ENCODE measurements at regions not wholly inside any gene's neighbourhood (a gene's known extent, or its start where the extent isn't known, plus 50 kb on each side); places are given as distances from the start of the nearest gene placed in this dataset.
"Not testable (repeated sequence)": the region's sequence is repeated elsewhere in the genome, so short reads cannot be mapped to it uniquely, and the experiment has no call there.

DNA sequence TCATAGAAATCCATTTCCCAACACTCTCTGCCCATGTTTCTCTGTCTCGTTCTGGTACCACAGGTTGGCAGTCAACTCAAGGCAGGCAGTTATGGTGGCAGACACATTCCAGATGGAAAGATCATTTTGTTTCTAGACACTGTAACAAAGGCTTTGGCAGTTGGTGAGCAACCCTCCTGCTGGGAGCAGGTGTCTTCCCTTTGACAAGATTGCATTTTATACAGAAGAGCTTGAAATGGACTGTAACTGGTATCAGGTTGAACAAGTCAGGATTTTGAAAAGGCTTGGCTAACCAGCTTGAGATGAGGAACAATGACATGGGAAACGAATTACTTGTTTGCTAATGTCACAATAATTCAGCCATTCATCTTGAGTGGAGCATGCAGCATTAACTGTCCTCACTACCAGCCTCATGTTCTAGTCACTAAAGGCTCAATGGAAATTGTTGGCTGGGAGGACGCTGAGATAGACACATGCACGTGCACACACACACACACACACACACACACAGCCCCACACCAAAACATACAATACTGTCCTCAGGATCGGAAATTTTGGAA is 170.0 kb downstream of the SEMA6D start:
- no peak for DNase-seq

DNA sequence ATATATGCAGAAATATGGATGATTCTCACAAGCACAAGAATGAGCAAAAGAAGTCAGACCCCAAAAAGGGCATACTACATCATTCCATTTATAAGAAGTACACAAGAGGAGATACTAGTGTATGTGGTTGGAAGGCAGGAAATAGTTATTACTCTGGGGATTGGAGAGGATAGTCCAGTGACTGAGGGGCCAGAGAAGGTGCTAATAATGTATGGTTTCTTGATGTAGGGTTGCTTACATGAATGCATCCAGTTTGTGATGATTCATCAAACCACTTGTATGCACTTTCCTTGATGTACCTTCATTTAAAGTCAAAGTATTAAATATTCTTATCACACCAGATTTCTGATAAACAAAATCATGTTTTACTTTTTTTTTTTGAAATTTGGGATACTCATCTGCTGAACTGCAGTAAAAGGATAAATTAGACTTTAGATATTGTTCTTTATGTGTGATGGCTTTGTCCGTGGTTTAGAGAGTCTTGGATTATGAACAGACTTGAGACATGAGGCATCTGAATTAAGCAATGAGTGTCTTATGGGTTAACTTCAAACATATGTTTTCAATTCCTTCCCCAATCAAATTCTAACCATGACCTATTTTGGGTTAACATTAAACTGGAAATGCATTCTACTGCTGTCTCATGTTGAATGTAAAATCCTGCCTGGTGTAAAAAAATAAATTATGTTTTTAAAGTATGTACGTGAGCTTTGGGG is 171.2 kb downstream of the SEMA6D start:
- no peak for DNase-seq

DNA sequence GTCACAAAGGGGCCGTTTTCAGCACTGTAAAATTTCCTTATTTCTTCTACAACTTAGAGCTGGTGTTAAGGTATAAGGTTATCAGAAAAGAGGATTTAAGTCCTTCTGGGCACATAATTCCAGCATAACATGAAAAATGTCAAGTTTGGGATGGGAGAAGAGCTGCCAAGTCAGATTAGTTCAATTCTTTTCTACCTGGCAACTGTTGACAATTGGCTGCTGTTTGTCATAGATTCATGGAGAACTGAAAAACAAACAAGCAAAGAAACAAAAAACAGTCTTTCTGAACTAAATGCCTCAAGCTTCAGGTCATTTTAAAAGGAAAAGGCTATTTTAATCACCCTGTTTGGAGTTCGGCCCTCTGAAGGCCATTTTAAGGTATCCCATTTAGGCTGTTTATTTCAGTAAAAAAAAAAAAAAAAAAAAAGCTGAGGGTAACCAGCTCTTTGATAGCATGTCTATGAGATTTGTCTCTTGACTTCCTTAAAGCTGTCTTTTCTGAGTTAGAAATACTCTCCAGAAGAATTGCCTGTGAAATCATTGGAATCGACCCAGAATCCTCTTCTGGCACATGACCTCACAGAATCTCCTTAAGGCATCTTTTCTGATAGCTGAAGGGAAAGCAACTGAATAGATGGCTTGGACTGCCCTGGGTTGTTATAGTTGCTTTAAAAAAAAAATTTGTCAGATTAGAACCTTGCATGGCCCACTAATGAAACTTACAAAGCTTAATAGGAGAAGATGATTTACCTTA is 173.3 kb downstream of the SEMA6D start:
- no peak for DNase-seq

DNA sequence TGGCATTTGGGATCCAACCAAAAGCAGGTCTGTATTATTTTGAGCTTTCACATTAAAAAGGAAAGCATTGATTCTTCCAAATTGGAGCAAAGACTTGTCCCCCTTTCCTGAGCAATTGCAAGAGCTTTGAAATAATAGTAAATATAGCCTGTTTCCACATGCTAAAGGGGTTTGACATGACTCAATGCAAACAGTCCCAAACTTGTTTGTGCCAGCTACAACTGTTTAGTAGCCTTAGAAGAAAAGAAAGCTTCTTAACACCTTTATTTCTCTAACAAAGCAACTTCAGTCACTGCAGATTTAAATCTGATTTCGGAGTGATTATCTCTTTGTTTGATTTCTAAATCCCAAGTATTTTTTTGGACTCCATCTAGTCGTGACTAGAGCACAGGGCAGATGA is 180.2 kb downstream of the SEMA6D start:
- no peak for DNase-seq

DNA sequence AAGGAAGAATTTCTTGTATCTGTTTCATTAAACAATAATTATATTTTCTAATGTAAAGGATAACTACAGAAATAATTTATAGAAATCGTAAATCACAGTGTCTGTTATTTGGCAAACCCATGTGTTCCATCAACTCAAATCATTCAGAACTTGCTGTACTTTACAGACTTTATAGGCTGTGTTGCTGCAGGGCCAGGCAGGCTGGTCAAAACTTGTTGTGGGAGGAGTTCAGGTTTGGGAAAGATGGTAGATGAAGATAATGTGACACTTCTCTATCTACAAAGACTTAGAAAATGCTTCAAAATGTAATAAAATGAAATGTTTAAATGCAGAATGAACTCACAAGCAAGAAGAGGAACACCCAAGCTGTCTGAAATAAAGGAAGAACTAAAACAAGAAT is 183.4 kb downstream of the SEMA6D start:
- DNase-seq = no peak

DNA sequence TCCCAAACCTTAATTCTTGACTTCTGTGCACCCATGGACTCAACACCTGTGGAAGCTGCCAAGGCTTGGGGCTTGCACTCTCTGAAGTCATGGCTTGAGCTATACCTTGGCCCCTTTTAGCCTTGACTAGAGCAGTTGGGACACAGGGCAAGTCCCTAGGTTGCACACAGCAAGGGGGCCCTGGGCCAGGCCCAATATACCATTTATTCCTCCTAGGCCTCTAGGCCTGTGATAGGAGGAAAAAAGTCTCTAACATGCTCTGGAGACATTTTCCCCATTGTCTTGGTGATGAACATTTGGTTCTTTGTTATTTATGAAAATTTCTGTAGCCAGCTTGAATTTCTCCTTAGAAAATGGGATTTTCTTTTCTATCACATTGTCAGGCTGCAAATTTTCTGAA is 186.1 kb downstream of the SEMA6D start:
- no peak for DNase-seq

DNA sequence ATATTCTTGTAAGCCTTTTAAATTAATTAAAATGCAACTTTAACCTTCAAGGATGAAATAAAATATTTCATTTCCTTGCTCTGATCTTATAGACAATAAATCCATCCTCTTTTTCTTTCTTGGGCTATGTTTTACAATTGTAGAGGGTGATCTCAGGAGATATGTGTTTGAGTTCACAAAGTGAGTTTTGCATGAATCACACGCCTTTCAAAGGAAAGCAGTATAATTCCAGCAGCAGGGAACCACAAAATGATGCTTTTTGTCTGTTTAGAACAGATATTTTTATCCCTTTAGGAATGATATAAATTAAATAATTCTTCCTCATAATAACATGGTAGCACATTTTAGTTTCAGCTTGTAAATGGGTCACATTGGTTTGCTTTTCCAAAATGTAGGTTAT is 191.2 kb downstream of the SEMA6D start:
- no peak for DNase-seq

DNA sequence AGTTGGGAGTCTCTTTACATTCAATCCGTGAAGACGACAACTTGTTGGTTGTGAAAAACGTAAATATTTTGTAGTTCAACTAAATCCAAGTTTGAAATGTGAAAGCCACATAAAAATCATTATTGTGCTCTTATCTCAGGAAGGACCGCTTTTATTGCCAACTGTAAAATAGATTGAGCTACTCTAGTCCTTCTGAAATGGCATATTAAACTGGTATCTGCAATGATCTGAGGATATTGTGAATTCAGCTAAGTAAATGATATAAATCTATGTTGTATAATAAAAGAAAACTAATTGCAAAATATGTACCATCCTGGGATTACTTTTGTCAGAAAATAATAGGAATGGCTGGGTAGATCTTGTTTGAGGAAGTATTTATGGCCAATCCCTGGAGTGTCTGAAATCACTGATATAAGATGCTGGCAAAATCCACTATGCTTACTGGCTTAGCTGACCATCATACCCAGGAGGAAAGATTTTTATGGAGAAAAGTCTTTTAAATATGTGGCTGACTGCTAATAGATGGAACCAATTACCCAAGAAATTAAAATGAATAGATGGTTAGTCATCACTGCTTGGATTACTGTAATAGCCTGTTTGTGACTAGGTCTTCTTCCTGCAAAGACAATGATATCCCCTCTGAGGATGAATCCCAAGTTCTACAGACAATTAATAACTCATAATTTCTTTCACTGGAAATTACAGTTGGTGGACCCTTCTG is 191.8 kb downstream of the SEMA6D start:
- DNase-seq = no peak

DNA sequence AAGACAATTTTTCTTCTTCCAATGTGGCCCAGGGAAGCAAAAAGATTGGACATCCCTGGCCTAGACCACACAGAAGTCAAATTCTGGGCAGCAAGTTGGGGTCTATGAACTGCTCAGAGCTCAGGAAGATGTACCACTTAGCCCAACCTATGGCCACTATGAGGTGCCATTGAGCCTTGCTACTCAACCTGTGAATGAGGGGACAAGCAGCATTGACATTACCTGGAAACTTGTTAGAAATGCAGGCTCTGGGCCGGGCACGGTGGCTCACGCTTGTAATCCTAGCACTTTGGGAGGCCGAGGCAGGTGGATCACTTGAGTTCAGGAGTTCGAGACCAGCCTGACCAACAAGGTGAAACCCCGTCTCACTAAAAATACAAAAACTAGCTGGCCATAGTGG is 195.6 kb downstream of the SEMA6D start:
- not testable (repeated sequence) for DNase-seq

DNA sequence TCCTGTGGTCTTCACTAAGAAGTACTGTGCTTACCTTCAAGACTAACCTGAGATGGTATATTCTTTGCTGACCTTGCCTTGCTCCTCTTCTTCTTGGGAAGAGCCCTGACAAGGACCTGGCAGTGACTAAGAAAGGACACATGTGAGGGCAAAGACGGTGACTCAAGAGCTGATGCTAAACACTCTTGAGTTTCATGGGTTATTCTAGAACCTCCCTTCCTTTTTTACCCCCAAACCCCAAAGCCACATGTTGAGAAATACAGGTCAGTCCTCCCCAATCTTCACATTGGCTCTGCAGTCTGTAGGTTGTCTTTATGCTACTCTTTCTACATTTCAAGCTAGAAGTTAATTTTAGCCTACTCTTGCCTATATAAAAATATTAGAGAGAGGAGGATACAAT is 200.6 kb downstream of the SEMA6D start:
- DNase-seq = no peak

DNA sequence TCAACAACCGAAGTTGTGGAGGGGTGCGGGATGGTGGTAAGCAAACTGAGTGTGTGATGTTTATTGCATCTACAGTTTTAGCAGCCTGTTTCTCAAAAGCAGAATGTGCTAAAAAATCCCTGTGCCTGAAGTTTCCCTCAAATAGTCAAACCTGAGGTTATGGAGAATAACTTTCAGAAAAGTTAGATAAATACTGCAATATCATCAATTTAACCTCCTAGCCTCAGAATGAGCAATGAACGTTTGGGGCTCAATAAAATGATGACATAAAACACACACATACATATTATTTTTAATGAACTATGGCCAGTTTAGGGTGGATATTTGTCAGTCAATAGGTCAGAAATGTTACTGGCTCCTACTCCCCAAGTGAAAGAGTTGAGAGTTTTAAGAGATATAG is 201.6 kb downstream of the SEMA6D start:
- no peak for DNase-seq

DNA sequence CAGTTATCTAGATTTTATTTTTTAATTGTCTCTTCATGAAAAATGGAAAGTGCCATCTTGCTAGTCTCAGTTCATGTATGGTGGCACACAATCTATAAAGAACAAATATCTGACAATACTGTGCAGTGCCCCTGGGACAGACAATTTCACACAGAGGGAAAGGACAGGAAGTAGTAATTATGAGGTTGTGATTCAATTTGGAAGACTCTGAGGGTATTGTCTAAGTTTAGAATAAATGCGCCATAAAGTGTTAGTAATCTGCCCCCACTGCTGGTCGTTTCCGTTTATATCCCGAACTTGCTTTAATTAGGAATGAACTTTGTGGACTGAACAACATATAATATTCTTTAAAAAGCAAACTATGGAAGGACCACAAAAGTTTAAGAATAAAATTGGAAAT is 196.4 kb upstream of the SLC24A5 start:
- no peak for DNase-seq

DNA sequence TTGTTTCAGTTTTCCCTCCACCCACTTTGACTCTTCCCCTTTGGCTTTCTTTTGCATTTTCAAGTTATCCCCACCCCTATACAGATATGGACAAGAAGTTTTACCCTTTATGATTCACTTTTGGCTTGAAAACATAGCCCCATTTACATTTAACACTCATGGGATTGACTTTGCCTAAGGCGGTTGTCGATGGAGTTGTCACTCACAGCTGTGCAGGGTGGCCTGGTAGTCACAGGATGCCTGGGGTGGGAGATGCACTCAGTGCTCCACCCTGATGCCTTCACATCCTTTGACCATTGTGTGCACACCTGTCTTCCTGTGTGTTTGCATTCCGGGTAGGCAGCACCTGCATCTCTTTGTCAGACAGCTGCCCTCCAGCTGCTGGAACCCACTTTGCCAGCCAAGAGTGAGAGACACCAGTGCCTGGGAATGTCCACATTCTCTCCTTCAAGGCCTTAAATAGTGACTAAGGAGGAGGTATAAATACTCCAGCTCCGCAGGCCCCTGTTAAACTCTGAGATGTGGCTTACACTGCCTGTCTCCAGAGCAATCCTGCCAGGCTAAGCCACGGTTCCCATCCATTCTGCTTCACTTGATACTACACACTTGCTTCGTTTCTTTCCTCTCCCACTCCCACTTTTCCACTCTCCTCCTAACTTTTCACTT is 191.5 kb upstream of the SLC24A5 start:
- DNase-seq = no peak

DNA sequence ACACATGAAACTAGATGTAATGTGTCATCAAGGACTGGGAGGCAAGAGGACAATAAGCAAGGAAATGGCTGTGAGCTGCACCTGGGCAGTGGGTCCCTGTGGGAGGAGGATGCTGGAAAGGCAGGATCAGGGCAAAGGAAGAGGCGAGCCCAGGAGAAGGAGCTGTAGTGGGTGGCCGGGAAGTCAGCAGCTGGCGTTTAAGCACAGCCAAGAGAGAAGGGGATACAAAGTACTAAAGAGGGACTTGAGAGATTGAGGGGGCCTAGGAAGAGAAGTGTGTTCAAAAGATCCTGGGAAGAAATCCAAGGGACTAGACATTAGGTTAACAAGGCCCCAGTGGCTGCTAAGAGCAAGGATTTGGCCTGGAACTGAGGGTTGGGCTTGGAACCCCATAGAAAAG is 188.5 kb upstream of the SLC24A5 start:
- no peak for DNase-seq

DNA sequence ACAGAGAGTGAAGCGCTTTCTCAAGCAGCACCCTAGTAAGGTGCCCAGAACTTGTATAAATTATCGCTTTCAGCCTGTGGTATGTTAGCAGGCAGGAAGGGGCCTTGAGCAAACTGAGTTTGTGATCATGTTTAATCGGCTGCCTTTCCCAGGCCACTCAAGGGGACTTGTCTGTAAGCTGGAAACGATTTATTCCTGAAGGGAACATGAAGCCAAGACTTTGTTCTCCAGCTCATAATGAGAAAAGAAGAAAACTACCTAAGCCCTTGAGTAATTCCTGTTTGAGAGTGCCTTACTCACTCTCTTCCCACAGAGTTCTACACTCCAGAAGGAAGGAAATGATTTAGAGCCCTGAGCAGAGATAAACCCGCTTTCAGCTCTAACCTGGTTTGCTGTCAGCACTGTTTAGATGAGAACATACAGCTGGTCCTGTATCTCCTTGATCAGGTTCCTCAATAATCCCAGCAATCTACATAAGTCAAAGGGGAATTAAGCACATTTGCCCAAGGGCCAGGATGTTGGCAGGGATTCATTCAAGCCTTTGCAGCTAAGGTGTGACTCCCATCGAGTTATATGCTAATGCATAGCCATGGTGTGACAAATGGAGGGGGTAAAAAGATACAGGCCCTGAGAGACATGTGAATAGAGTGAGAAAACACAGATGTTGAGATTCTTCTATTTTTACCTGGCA is 187.7 kb upstream of the SLC24A5 start:
- DNase-seq = no peak

DNA sequence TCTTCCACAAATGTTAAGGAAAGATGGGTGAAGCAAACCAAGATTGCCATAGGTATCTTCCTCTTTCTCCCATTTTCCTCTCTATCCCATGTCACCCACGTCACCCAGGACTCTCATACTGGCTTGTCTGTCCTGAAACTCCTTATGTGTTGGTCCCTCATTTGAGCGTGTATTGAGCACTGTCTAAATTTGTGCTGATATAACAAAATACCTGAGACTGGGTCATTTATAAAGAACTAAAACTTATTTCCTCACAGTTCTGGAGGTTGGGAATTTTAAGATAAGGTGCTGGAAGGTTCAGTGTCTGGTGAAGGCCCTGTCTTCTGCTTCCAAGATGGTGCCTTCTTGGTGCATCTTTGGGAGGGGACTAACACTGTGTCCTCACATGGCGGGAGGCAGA is 186.9 kb upstream of the SLC24A5 start:
- DNase-seq = no peak

DNA sequence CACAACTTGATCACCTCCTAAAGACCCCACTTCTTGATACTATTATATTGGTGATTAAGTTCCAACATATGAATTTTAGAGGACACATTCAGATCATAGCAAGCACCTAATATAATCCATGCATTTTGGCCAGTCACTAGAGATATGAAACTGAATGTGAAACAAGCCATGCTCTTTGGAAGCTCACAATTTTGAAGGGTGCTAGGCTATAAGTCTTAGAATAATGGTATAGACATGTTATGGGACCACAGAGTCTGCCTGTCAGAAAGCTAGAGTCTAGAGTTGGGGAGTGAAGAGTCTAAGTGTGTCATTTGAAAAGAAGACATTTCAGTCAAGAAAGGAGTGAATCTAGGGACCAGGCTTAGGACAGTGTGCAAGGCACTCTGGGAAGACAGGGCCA is 186.4 kb upstream of the SLC24A5 start:
- DNase-seq = no peak

DNA sequence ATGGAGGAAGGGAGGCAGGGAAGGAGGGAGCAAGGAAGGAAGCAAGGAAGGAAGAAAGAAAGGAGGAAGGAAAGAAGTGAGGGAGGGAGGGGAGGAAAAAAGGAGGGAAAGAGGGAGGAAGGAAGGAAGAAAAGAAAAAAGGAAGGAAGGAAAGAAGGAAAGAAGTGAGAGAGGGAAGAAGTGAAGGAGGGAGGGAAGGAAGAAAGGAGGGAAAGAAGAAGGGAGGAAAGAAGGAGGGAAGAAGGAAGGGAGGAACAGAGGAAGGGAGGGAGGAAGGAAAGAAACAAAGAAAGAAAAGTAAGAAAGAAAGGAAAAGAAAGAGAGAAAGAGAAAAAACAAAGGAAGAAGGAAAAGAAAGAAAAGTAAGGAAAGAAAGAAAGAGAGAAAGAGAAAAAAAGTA is 183.0 kb upstream of the SLC24A5 start:
- DNase-seq = no peak

DNA sequence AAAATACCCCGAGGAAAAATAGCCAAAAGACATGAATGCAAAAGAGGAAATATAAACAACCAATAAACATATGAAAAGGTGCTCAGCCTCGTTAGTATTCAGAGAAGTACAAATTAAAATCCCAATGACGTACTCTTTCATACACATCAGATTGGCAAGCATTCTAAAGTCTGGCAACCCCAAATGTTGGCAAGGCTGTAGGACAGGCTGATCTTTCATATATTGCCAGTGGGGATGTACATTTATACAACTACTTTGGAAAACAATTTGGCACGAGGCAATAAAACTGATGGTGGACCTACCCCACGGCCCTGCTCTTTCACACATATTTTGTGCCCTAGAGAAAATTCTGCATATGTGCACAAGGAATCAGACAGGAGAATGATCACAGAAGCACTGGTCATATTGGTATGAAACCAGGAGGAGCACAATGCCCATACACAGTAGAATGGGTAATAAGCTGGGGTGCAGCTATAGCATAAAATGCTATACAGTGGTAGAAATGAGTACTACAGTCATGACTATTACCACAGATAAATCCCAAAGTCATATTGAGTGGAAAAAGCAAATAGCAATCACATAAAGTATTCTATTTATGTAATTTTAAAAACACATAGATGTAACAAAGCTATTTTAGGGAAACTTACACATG is 176.0 kb upstream of the SLC24A5 start:
- no peak for DNase-seq

DNA sequence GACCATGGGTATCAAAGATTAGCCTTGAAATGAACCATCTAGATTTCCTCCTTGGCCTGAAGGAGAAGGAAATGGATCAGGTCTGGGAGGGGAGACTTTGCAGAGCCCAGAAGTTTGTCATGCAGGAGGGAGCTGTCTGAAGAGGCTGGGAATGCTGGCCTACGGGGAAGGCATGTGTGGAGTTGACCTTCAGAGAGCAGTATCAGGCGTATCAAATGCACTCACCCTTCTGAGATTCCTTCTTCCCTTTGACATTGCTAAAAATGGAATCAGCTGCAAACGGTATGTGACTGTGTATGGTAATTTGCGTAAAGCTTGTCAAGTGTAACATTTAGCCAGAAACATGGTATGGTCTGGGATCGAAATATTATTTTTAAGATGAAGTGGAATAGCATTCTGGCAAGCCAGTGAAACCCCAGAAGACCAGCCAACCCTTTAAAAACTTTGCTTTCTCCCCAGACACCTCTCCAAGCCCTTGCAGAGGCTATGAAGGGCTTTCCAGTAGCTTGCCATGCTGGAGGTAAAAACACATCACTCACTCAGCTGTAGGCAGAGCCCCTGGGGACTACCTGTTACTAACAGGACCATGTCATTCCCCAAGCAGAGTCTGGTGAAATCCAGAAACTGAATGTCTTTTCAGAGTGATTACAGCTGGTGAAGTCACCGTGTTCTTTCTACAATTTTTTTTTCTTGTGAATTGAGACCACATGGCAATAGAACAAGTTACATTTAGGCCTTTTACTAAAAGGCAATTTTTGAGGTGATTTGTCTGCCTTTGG is 174.7 kb upstream of the SLC24A5 start:
- DNase-seq = no peak

DNA sequence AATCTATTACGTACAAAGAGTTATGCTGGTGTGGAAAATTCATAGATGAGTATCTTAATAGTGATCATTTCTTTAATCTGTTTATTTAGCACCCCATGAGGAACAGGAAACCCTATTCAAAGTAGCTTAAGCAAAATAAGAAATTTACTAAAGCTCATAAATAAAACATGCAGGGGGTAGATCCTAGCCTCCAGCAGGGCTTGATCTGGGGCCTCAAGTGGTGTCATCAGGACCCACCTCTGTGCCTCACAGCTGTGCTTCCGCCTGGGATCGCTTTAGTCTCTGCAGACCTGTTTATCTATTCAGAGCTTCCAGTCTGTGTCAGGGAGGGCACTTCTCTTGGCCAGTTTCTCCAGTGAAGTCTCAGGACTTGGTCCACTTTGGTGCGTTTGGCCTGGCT is 171.0 kb upstream of the SLC24A5 start:
- DNase-seq = no peak
